Astrocyte of the hippocampus (primary cell): ENCODE measurements at regions not wholly inside any gene's neighbourhood (a gene's known extent, or its start where the extent isn't known, plus 50 kb on each side); places are given as distances from the start of the nearest gene placed in this dataset.
A peak's percentile ranks its signal among the peaks of the same experiment; 100 is the strongest.
"Not testable (repeated sequence)": the region's sequence is repeated elsewhere in the genome, so short reads cannot be mapped to it uniquely, and the experiment has no call there.

Source experiments
- DNase-seq: peaks from one replicate; pipeline ENCODE4 v3.0.0; 2011; ENCODE audit warnings: low read depth, low spot score

DNA sequence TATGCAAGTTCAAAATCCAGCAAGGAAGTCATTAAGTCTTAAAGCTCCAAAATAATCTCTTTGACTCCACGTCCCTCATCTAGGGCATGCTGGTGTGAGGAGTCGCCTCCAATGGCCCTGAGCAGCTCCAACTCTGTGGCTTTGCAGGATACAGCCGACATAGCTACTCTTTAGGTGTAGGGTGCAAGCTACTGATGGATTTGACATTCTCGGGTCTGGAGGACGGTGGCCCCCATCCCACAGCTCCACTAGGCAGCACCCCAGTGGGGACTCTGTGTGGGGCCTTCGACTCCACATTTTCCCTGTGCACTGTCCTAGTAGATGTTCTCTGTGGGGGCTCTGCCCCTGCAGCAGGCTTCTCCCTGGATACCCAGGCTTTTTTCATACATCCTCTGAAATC is 333.2 kb upstream of the FGF13 start:
- DNase-seq: no peak

- no peak for DNase-seq
These were observed 327.5 kb upstream of the FGF13 start for GRCh38 chrX:139039041-139039440.

- DNase-seq: no peak
These were observed 315.3 kb upstream of the FGF13 start for GRCh38 chrX:139026811-139027210.

DNA sequence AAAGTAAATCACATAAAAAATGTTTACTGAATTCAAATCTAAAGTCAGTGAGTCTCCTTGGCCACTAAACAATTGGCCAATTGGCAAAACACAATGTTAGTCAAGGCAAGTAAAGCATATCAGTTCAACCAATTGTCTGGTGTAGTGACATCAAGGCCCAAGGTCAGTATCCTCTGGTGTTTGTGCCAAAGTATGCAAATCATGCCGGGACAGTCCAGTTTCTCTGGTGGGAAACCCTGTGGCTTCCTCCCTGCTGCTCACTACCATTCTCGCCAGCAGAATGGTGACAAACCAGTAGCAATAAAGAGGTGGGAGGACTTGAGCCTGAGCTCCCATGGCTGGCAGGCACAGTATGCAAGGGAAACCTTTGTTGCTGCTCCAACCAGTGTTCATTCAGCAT is 314.9 kb upstream of the FGF13 start:
- DNase-seq: no peak

DNA sequence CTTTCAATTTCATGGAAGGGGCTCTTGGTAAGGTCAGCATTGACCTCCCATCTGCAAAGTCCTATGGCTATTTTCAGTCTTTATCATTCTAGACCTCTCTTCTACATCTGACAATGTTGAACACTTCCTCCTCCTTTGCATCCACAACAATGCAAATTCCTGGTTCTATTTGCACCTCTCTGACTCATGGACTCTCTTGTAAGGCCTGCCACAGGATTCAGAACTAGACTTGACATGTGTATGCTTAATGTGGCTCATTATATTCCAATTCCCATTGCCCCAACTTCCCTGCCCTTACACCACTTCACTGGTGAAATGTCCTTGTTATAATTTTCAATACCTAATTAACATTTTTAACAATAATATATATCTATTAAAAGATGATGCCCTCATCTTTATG is 314.3 kb upstream of the FGF13 start:
- DNase-seq: no peak

GRCh38 chrX:139023531-139023930 is 312.0 kb upstream of the FGF13 start:
- DNase-seq: no peak

DNA sequence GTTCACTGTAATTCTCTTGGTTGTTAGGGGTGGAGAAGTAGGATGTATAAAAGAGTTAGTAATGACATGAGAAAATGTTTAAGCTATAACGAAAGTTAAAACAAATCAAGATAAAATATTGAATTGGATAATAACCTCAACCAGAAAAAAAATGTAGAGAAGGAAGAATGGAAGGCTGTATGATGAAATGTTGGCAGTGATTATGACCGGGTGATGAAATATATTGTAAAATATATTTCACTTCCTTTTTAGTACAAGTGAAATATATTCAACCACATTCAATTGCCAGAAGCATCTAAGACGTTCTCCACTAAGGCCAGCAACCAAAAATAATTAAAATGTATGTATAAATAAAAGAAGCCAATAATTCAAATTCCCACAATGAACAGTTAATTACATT is 309.3 kb upstream of the FGF13 start:
- DNase-seq: no peak

DNA sequence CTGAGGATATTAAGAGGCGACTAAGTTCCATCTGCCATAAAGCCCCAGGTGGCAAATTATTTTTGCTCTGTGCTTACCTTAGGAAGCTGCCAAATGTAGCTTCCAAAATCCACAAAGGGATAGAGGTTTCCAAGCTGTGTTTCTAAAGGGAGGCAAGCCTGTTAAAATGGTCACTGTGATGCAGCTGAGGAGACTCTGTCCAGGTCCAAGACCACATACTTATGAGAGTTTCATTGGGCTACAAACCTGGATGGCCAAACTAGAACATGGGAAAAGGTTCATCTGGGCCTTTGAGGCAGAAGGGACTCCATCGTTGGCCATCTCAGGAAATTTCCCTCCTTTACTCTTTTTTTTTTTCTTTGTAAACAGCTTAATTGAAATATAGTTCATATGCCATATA is 306.9 kb upstream of the FGF13 start:
- DNase-seq: no peak

- DNase-seq: no peak
These were observed 304.1 kb upstream of the FGF13 start for GRCh38 chrX:139015627-139016026.

- no peak for DNase-seq
These were observed 296.7 kb upstream of the FGF13 start for GRCh38 chrX:139008185-139008584.

DNA sequence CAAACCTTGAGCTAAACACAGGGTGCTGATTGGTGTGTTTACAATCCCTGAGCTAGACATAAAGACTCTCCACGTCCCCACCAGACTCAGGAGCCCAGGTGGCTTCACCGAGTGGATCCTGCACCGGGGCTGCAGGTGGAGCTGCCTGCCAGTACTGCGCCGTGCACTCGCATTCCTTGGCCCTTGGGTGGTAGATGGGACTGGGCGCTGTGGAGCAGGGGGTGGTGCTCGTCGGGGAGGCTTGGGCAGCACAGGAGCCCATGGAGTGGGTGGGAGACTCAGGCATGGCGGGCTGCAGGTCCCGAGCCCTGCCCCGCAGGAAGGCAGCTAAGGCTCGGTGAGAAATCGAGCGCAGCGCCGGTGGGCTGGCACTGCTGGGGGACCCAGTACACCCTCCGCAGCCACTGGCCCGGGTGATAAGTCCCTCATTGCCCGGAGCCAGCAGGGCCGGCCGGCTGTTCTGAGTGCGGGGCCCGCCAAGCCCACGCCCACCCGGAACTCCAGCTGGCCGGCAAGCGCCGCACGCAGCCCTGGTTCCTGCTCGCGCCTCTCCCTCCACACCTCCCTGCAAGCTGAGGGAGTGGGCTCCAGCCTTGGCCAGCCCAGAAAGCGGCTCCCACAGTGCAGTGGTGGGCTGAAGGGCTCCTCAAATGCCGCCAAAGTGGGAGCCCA is 292.5 kb upstream of the FGF13 start:
- DNase-seq: not testable (repeated sequence)

- no peak for DNase-seq
These were observed 290.8 kb upstream of the FGF13 start for GRCh38 chrX:139002319-139002718.

DNA sequence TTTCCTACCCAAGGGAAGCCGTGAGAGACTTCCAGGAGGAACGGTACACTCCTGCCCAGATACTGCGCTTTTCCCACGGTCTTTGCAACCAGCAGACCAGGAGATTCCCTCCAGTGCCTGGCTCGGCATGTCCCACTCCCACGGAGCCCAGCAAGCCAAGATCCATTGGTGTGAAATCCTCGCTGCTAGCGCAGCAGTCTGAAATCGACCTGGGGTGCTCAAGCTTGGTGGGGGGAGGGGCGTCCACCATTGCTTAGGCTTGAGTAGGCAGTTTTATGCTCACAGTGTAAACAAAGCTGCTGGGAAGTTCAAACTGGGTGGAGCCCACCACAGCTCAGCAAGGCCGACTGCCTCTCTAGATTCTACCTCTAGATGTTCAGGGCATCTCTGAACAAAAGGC is 284.8 kb upstream of the FGF13 start:
- DNase-seq: no peak

- no peak for DNase-seq
These were observed 283.9 kb upstream of the FGF13 start for GRCh38 chrX:138995458-138995857.

- DNase-seq: not testable (repeated sequence)
These were observed 278.9 kb upstream of the FGF13 start for GRCh38 chrX:138990425-138990824.

GRCh38 chrX:138986866-138987265 is 275.3 kb upstream of the FGF13 start:
- DNase-seq: peak; percentile 35

- peak; percentile 65 for DNase-seq
These were observed 274.7 kb upstream of the FGF13 start for GRCh38 chrX:138986235-138986634.

DNA sequence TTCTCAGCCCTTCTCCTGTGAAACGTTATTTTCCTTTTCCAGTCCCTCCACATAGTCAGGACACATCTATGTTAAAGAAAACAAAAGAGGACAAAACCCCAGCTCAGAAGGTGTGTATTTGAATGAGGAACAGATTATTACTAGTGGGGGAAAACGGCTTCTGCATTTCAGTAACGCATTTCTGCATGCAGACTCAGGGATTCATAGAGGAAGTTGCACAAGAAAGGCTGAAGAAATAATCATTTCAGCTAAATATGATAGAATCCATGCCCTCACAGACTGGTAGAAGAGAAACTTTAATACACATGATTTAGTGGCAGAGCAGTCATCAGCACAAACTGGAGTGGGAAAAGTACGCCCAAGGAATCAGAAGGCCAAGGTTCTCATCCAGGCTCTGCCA is 270.8 kb upstream of the FGF13 start:
- no peak for DNase-seq

DNA sequence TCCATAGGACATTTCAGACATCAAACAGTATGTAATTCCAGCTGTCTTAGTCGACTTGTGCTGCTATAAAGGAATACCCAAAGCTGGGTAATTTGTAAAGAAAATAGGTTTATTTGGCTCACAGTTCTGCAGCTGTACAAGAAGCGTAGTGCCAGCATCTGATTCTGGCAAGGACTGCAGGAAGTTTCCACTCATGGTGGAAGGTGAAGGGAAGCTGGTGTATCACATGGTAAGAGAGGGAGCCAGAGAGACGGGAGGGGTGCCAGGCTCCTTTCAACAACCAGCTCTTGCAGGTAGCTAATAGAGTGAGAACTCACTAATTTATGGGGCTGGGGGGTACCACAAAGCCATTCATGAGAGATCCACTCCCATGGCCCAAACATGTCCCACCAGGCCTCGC is 253.0 kb upstream of the FGF13 start:
- no peak for DNase-seq

DNA sequence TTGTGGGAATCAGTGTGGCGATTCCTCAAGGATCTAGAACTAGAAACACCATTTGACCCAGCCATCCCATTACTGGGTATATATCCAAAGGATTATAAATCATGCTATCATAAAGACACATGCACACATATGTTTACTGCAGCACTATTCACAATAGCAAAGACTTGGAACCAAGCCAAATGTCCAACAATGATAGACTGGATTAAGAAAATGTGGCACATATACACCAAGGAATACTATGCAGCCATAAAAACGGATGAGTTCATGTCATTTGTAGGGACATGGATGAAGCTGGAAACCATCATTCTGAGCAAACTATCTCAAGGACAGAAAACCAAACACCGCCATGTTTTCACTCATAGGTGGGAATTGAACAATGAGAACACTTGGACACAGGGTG is 250.9 kb upstream of the FGF13 start:
- not testable (repeated sequence) for DNase-seq

- no peak for DNase-seq
These were observed 243.5 kb upstream of the FGF13 start for GRCh38 chrX:138954976-138955375.

- no peak for DNase-seq
These were observed 235.4 kb upstream of the FGF13 start for GRCh38 chrX:138946926-138947325.

DNA sequence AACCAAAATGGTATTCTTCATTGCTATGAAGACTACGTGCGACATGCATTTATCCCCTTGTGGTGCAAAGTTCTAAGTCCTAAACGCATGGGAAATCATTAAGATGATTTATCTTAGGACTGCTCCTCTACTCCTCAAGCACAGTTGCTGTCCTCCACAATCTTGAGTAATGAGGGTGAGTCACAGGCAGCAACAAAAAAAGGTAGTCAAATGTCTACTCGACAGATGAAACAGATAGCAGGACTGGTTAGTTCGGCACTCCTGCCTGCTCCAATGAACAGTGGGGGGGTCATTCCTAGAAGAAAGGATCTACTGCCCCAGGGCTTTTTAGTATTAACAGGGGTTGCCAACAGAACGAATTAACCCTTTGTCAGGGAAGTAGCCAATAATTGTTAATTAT is 233.7 kb upstream of the FGF13 start:
- peak; percentile 11 for DNase-seq

- DNase-seq: no peak
These were observed 227.5 kb upstream of the FGF13 start for GRCh38 chrX:138939038-138939437.
